Lower leg skin (tissue), 4 donors: ENCODE measurements at regions not wholly inside any gene's neighbourhood (a gene's known extent, or its start where the extent isn't known, plus 50 kb on each side); places are given as distances from the start of the nearest gene placed in this dataset.

Experiments used
- DNase-seq, 2 donors: peaks; one replicate each; pipeline ENCODE4 v3.0.0-alpha.2; 2019; ENCODE audit warnings: low spot score in 2 of 2
- H3K4me3 ChIP-seq: fragments of 200-600 bp; sonication (generic); 2 replicates; pipeline ENCODE4 v1.5.1; 2017; ENCODE audit warnings: mild to moderate bottlenecking, low read depth; ENCODE audit not compliant: poor library complexity, severe bottlenecking
- POLR2A ChIP-seq, 2 donors: fragments of 450-650 bp; IDR thresholded peaks; one replicate each; pipeline ENCODE4 v1.6.1; 2016 to 2017; ENCODE audit warnings: antibody characterized with exemption in 2 of 2, mild to moderate bottlenecking in 1 of 2, moderate library complexity in 1 of 2
- WGBS, 2 donors: methylation state at CpG; one replicate each; pipeline ENCODE4 v1.1.5; 2018; 5-methylcytosine and 5-hydroxymethylcytosine counted together
- intact Hi-C: fragments of 100-400 bp; cut with DNase I; formaldehyde crosslinking; loops from one replicate; pipeline ENCODE4 v1.15.0; 2023; ENCODE audit warnings: low total_unique reads
- TF ChIP-seq, protein P1 (sequence below), 3 donors: fragments of 450-650 bp; IDR thresholded peaks; one replicate each; pipeline ENCODE4 v1.5.1; 2016; ENCODE audit warnings: antibody characterized with exemption in 3 of 3, mild to moderate bottlenecking in 3 of 3, moderate library complexity in 2 of 3

DNA sequence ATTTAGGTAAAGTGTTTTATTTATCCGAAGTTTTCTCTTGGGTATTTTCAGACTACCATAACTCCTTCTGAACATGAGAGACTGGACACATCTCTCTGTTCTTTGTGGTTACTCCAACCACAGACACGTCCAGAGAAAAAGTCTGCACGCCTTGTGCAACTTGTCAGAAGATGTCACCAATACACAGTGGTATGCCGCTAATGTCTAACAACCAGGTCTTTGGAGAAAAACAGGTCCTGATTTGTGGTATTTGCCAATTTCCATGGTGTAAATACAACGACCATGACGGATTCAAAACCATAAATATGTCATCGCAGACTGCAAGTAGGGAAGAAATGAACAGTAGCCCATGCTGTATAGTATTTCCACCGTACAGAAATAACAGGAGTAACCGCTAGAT is 620.6 kb upstream of the ID2 start:
- intact Hi-C loops = no loop called here
- DNase-seq = no peak
- no peak overlapping the region for H3K4me3 ChIP-seq
- no peak for TF ChIP-seq POLR2A (IDR thresholded peaks at IDR 0.05)
- TF ChIP-seq, protein P1, sequence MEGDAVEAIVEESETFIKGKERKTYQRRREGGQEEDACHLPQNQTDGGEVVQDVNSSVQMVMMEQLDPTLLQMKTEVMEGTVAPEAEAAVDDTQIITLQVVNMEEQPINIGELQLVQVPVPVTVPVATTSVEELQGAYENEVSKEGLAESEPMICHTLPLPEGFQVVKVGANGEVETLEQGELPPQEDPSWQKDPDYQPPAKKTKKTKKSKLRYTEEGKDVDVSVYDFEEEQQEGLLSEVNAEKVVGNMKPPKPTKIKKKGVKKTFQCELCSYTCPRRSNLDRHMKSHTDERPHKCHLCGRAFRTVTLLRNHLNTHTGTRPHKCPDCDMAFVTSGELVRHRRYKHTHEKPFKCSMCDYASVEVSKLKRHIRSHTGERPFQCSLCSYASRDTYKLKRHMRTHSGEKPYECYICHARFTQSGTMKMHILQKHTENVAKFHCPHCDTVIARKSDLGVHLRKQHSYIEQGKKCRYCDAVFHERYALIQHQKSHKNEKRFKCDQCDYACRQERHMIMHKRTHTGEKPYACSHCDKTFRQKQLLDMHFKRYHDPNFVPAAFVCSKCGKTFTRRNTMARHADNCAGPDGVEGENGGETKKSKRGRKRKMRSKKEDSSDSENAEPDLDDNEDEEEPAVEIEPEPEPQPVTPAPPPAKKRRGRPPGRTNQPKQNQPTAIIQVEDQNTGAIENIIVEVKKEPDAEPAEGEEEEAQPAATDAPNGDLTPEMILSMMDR (IDR thresholded peaks at IDR 0.05) = no peak
- 78 to 85% methylated on average over 9 of the region's 9 CpGs for WGBS, 2 donors

DNA sequence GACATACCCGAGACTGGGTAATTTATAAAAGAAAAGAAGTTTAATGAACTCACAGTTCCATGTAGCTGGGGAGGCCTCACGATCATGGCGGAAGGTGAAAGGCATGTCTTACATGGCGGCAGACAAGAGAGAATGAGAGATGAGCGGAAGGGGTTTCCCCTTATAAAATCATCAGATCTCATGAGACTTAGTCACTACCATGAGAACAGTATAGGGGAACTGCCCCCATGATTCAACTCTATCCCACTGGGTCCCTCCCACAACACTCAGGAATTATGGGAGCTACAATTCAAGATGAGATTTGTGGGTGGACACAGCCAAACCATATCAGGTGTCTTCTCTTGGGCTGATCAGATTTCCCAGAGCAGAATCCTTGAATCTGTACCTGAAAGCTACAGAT is 617.3 kb upstream of the ID2 start:
- no peak overlapping the region for H3K4me3 ChIP-seq
- TF ChIP-seq POLR2A (IDR thresholded peaks at IDR 0.05) = no peak
- TF ChIP-seq, protein P1 (IDR thresholded peaks at IDR 0.05) = no peak
- DNase-seq = no peak
- 96 to 97% methylated on average over 5 of the region's 5 CpGs for WGBS, 2 donors
- intact Hi-C loops = no loop called here

DNA sequence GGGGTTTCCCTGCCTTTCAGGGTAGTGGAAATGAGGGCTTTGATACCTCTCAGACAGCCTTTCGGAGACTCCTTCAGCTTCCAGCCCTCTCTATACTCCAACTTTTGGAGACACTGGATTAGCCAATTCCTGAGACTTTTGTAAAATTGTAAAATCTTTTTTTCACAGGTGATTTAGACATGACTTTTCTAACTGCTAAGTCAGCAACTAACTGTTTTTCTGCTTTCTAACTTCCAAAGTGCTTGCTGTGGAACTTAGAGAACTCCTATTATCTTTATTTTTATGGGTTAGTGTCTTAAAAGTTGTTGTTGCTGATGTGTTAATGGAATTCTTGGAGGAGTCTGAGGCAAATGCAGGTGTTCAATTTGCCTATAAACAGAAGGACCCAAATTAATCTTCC is 616.7 kb upstream of the ID2 start:
- 100% methylated on average over 1 of the region's 1 CpG for WGBS, 2 donors
- no peak for TF ChIP-seq POLR2A (IDR thresholded peaks at IDR 0.05)
- TF ChIP-seq, protein P1 (IDR thresholded peaks at IDR 0.05) = no peak
- H3K4me3 ChIP-seq = no peak overlapping the region
- intact Hi-C loops = no loop called here
- DNase-seq = no peak

DNA sequence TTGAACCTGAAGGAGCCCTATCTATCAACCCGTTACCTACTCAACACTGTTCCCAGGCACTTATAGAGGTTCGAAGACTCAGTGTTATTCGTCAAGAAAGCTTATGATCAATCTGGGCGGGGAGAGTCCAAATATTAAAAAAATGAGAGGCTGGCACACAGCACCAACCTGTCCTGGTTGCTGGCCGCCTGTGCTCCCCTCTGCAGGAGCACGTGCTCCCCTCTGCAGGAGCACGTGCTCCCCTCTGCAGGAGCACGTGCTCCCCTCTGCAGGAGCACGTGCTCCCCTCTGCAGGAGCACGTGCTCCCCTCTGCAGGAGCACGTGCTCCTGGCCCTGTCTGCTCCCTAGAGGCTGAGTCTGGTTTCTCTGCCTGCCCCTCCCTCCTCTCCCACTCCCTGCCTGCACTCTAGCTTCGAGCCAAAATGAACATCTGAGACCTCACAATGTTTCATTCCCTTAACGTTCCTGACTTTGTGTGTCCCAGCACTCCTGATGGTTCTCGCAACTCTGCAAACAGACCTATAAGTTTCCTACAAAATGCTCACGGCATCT is 614.0 kb upstream of the ID2 start:
- no peak for DNase-seq
- H3K4me3 ChIP-seq = no peak overlapping the region
- TF ChIP-seq, protein P1 (IDR thresholded peaks at IDR 0.05) = no peak
- TF ChIP-seq POLR2A (IDR thresholded peaks at IDR 0.05) = no peak
- intact Hi-C loops = no loop called here
- 80 to 81% methylated on average over 15 of the region's 15 CpGs for WGBS, 2 donors

DNA sequence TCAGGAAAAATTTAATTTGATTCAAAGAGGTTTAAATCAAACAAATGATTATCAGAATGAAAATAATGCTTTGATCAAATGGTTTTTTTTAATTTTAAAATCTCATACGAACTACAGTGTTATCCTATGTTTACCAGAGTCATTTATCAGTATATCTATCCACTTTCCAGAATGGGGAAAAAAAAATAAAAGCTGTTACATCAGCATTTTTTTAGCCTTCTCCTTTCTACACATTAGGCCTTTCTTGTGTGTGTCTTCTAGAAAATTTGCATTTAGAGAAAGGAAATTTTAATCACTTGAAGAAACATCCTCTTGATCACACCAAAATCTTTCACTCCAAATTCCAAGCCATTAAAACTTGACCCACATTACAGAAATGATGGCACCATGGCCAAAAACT is 608.9 kb upstream of the ID2 start:
- 72 to 77% methylated on average over 1 of the region's 1 CpG for WGBS, 2 donors
- TF ChIP-seq POLR2A (IDR thresholded peaks at IDR 0.05) = no peak
- TF ChIP-seq, protein P1 (IDR thresholded peaks at IDR 0.05) = no peak
- intact Hi-C loops = no loop called here

DNA sequence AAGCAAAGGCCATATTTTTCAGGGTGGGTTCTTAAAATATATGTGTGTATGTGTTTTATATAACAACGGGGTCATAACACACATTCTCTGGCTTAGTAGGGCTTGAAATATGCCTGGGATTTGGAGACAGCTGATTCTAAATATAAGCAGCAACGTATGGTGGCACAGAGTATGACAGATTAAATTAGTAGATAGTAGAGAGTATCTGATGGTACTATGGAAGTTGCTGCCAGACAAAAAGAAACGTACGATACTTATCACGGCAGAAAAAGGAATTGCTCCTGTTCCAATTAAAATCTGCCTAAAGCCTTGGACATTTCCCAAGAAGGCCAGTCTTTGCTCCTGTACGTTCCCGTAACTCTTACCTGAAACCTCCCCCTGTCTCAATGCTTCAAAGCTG is 607.9 kb upstream of the ID2 start:
- intact Hi-C loops = no loop called here
- DNase-seq = no peak
- 61 to 68% methylated on average over 7 of the region's 7 CpGs for WGBS, 2 donors
- TF ChIP-seq, protein P1 (IDR thresholded peaks at IDR 0.05) = no peak
- TF ChIP-seq POLR2A (IDR thresholded peaks at IDR 0.05) = no peak
- H3K4me3 ChIP-seq = no peak overlapping the region

More for the DNA sequence above, 608.9 kb upstream of the ID2 start:
- DNase-seq = no peak
- H3K4me3 ChIP-seq = no peak overlapping the region
